Pons (tissue), 1 donor: ENCODE measurements at regions not wholly inside any gene's neighbourhood (a gene's known extent, or its start where the extent isn't known, plus 50 kb on each side); places are given as distances from the start of the nearest gene placed in this dataset.

ENCODE experiments used
- DNase-seq: peaks from one replicate; pipeline ENCODE4 v3.0.0-alpha.2; 2016; ENCODE audit warnings: low spot score

DNA sequence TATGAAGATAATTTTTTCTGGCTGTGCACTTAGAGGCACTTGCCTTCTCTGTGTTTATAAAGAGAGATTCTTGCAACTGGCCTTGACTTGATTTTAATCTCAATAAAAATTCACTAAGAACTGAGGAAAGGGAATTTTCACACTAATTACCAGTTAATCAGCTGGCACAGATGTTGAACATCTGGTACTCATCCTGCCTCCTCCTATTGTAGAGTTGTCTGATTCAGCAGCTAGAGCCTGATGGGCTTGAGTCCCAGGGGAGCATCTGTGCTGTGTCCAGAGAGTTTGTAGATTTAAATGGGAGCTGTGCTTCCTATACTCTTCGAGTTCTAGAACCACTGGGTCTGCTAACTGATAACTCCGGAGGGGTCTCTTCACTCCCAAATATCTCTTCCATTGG is 50.7 kb upstream of the ADRA1D start:
- no peak for DNase-seq

- DNase-seq = no peak
Observed at GRCh38 chr20:4299216-4299615, 50.1 kb upstream of the ADRA1D start.
